ENCODE measurements at regions not wholly inside any gene's neighbourhood (a gene's known extent, or its start where the extent isn't known, plus 50 kb on each side); places are given as distances from the start of the nearest gene placed in this dataset.

DNA sequence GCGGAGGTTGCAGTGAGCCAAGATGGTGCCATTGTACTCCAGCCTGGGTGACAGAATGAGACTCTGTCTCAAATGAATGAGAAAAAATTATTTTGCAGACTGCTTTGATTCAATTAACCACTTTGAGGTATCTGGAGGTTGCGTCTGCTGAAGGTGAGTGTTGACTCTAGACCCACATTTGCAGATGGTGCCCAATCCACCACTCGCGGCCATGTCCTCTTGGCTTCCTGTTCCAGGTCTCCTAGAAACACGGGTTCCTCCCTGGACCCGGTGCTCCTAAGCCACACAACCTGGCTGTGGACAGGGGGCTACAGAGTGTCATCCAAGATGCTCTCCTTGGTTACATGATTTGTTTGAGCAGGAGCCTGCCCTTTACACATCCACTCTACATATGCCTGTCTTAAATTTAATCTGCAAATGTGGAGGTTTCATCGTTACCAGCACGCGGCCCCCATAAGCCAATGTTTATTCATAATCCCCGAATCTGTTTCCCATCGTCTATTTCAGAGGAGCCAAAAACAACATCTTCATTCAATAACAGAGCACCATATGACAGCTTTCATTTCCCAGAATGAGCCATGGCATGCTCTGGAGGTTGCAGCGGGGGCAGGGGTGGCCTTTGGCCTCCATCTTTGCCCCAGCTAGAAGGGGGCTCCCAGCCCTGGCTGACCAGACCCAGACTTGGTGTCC is 377.2 kb downstream of the CTTN start:
- TF ChIP-seq TAF1 (IDR thresholded peaks at IDR 0.05; ENCODE audit: low read depth) (no peak), TCF12 (IDR thresholded peaks at IDR 0.05; ENCODE audit: low read depth) (no peak), CEBPB (IDR thresholded peaks at IDR 0.05) (no peak), CREB1 (IDR thresholded peaks at IDR 0.05; ENCODE audit: low read depth) (no peak), NFIC (IDR thresholded peaks at IDR 0.05) (no peak), YY1 (IDR thresholded peaks at IDR 0.05; ENCODE audit: low read depth) (no peak), EGR1 (IDR thresholded peaks at IDR 0.05) (no peak), RAD21 (IDR thresholded peaks at IDR 0.05; ENCODE audit: low read depth) (no peak), EP300 (IDR thresholded peaks at IDR 0.05; ENCODE audit: borderline replicate concordance) (no peak), ZBTB7A (IDR thresholded peaks at IDR 0.05; ENCODE audit: low read depth) (no peak), TEAD4 (IDR thresholded peaks at IDR 0.05) (no peak)
- TF ChIP-seq, protein P1, sequence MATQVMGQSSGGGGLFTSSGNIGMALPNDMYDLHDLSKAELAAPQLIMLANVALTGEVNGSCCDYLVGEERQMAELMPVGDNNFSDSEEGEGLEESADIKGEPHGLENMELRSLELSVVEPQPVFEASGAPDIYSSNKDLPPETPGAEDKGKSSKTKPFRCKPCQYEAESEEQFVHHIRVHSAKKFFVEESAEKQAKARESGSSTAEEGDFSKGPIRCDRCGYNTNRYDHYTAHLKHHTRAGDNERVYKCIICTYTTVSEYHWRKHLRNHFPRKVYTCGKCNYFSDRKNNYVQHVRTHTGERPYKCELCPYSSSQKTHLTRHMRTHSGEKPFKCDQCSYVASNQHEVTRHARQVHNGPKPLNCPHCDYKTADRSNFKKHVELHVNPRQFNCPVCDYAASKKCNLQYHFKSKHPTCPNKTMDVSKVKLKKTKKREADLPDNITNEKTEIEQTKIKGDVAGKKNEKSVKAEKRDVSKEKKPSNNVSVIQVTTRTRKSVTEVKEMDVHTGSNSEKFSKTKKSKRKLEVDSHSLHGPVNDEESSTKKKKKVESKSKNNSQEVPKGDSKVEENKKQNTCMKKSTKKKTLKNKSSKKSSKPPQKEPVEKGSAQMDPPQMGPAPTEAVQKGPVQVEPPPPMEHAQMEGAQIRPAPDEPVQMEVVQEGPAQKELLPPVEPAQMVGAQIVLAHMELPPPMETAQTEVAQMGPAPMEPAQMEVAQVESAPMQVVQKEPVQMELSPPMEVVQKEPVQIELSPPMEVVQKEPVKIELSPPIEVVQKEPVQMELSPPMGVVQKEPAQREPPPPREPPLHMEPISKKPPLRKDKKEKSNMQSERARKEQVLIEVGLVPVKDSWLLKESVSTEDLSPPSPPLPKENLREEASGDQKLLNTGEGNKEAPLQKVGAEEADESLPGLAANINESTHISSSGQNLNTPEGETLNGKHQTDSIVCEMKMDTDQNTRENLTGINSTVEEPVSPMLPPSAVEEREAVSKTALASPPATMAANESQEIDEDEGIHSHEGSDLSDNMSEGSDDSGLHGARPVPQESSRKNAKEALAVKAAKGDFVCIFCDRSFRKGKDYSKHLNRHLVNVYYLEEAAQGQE (IDR thresholded peaks at IDR 0.05; ENCODE audit: low read depth) = no peak
- TF ChIP-seq, protein P2, sequence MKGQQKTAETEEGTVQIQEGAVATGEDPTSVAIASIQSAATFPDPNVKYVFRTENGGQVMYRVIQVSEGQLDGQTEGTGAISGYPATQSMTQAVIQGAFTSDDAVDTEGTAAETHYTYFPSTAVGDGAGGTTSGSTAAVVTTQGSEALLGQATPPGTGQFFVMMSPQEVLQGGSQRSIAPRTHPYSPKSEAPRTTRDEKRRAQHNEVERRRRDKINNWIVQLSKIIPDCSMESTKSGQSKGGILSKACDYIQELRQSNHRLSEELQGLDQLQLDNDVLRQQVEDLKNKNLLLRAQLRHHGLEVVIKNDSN (IDR thresholded peaks at IDR 0.05) = no peak
- TF ChIP-seq, protein P3, sequence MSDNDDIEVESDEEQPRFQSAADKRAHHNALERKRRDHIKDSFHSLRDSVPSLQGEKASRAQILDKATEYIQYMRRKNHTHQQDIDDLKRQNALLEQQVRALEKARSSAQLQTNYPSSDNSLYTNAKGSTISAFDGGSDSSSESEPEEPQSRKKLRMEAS (IDR thresholded peaks at IDR 0.05) = no peak
